ENCODE measurements at regions not wholly inside any gene's neighbourhood (a gene's known extent, or its start where the extent isn't known, plus 50 kb on each side); places are given as distances from the start of the nearest gene placed in this dataset.

DNA sequence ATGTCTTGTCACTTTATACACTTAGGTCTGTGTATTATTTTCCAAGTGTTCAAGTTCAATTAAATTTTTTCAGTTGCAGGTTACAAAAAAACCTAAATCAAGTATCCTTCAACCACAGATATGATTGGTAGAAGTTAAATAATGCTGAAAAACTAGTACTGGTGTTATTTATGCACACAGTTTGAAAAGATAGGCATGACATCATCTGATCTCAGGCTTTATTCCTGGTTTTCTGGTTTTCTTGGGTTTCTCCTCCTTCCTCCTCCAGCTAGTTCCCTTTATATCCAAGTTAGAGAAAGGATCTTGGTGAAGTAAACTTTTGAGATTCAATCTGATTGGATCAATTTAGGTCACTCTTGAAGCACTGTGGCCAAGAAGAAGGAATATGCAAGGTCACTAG is 1201.1 kb upstream of the B3GALT2 start:
- Histone ChIP-seq H3K4me2 (ENCODE audit: insufficient read depth, low read length) (no peak overlapping the region), H3K4me1 (ENCODE audit: insufficient read depth, low read length) (no peaks in the 10 kb centered on the region), H3K4me3 (ENCODE audit: insufficient read depth, low read length) (no peak overlapping the region), H3K79me2 (ENCODE audit: insufficient read depth, low read length) (no peaks in the 10 kb centered on the region), H3K36me3 (ENCODE audit: insufficient read depth, low read length) (no peaks in the 10 kb centered on the region), H3K9me3 (ENCODE audit: low read depth, low read length) (peaks cover 3% of the 10 kb centered on the region), H4K20me1 (ENCODE audit: insufficient read depth, low read length) (no peaks in the 10 kb centered on the region), H2AFZ (ENCODE audit: low read length) (no peak overlapping the region), H3K27me3 (ENCODE audit: insufficient read depth, low read length) (no peaks in the 10 kb centered on the region), H3K27ac (ENCODE audit: low read depth, low read length) (no peak overlapping the region)
- TF ChIP-seq, protein P1, sequence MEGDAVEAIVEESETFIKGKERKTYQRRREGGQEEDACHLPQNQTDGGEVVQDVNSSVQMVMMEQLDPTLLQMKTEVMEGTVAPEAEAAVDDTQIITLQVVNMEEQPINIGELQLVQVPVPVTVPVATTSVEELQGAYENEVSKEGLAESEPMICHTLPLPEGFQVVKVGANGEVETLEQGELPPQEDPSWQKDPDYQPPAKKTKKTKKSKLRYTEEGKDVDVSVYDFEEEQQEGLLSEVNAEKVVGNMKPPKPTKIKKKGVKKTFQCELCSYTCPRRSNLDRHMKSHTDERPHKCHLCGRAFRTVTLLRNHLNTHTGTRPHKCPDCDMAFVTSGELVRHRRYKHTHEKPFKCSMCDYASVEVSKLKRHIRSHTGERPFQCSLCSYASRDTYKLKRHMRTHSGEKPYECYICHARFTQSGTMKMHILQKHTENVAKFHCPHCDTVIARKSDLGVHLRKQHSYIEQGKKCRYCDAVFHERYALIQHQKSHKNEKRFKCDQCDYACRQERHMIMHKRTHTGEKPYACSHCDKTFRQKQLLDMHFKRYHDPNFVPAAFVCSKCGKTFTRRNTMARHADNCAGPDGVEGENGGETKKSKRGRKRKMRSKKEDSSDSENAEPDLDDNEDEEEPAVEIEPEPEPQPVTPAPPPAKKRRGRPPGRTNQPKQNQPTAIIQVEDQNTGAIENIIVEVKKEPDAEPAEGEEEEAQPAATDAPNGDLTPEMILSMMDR (IDR thresholded peaks at IDR 0.05; ENCODE audit: extremely low read depth, low read depth, low read length): no peak
- DNase-seq (ENCODE audit: insufficient read length, low spot score, missing footprints): no peak

DNA sequence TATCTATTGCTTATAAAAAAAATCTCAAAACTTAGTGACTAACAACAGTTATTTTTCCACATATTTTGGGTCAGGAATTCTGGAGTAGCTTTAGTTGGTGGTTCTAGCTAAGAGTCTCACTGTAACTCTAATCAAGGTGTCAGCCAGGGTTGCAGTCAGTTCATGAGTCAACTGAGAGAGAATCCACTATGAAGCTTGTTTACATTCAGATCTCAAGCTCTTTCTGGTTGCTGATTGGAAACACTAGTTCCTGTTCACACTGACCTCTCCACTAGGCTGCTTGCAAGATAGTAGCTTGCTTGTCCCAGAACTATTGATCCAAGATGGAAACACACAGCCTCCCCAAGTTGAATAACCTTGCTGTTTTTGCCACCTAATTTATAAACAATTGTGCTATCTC is 1192.1 kb upstream of the B3GALT2 start:
- no peaks in the 10 kb centered on the region for H3K79me2 ChIP-seq (ENCODE audit: insufficient read depth, low read length)
- H4K20me1 ChIP-seq (ENCODE audit: insufficient read depth, low read length): no peaks in the 10 kb centered on the region
- TF ChIP-seq, protein P1 (IDR thresholded peaks at IDR 0.05; ENCODE audit: extremely low read depth, low read depth, low read length): no peak
- H3K27ac ChIP-seq (ENCODE audit: low read depth, low read length): no peak overlapping the region
- H3K4me2 ChIP-seq (ENCODE audit: insufficient read depth, low read length): no peak overlapping the region
- H3K4me1 ChIP-seq (ENCODE audit: insufficient read depth, low read length): no peaks in the 10 kb centered on the region
- no peaks in the 10 kb centered on the region for H3K27me3 ChIP-seq (ENCODE audit: insufficient read depth, low read length)
- no peak overlapping the region for H2AFZ ChIP-seq (ENCODE audit: low read length)
- no peak overlapping the region for H3K4me3 ChIP-seq (ENCODE audit: insufficient read depth, low read length)
- H3K36me3 ChIP-seq (ENCODE audit: insufficient read depth, low read length): no peaks in the 10 kb centered on the region
- DNase-seq (ENCODE audit: insufficient read length, low spot score, missing footprints): no peak
- no peaks in the 10 kb centered on the region for H3K9me3 ChIP-seq (ENCODE audit: low read depth, low read length)

DNA sequence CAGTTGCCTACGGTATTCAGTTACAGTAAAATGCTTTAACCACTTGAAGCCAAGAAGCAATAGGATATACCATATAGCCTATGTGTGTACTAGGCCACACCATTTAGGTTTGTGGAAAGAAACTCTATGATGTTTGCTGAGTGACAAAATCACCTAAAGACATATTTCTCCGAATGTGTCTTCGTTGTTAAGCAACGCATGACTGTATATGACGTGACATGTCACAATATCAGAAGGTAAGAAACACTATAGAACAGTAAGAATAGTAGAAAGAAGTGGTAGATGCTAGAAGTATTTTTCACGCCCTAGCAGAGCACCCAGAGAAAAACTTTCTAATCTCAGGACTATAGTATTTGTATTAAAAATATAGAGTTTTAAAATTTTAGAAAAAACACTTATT is 1188.2 kb upstream of the B3GALT2 start:
- Histone ChIP-seq H3K9me3 (ENCODE audit: low read depth, low read length) (no peaks in the 10 kb centered on the region), H3K27ac (ENCODE audit: low read depth, low read length) (no peak overlapping the region), H2AFZ (ENCODE audit: low read length) (no peak overlapping the region), H3K79me2 (ENCODE audit: insufficient read depth, low read length) (no peaks in the 10 kb centered on the region), H4K20me1 (ENCODE audit: insufficient read depth, low read length) (no peaks in the 10 kb centered on the region), H3K36me3 (ENCODE audit: insufficient read depth, low read length) (no peaks in the 10 kb centered on the region), H3K4me2 (ENCODE audit: insufficient read depth, low read length) (no peak overlapping the region), H3K4me3 (ENCODE audit: insufficient read depth, low read length) (no peak overlapping the region), H3K4me1 (ENCODE audit: insufficient read depth, low read length) (no peaks in the 10 kb centered on the region), H3K27me3 (ENCODE audit: insufficient read depth, low read length) (no peaks in the 10 kb centered on the region)
- no peak for DNase-seq (ENCODE audit: insufficient read length, low spot score, missing footprints)
- TF ChIP-seq, protein P1 (IDR thresholded peaks at IDR 0.05; ENCODE audit: extremely low read depth, low read depth, low read length): no peak

DNA sequence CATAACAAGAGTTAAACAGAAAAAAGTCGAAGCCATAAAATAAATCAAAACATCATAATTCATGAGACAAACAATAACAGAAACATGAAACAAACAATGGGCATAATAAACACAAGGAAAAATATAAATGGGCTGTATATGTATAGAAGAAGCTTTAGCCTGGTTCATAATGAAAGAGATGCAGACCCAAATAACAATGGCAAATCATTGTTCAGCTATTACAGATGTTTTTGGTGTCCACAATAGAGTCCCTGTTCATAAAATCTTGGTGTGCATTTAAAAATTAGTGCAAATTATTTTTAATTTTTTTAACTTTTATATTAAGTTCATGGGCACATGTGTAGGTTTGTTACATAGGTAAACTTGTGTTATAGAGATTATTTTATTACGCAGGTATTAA is 1185.9 kb upstream of the B3GALT2 start:
- no peaks in the 10 kb centered on the region for H4K20me1 ChIP-seq (ENCODE audit: insufficient read depth, low read length)
- DNase-seq (ENCODE audit: insufficient read length, low spot score, missing footprints): no peak
- H3K4me2 ChIP-seq (ENCODE audit: insufficient read depth, low read length): no peak overlapping the region
- no peak overlapping the region for H3K4me3 ChIP-seq (ENCODE audit: insufficient read depth, low read length)
- no peak overlapping the region for H2AFZ ChIP-seq (ENCODE audit: low read length)
- H3K27me3 ChIP-seq (ENCODE audit: insufficient read depth, low read length): no peaks in the 10 kb centered on the region
- no peaks in the 10 kb centered on the region for H3K9me3 ChIP-seq (ENCODE audit: low read depth, low read length)
- no peaks in the 10 kb centered on the region for H3K36me3 ChIP-seq (ENCODE audit: insufficient read depth, low read length)
- TF ChIP-seq, protein P1 (IDR thresholded peaks at IDR 0.05; ENCODE audit: extremely low read depth, low read depth, low read length): no peak
- no peak overlapping the region for H3K27ac ChIP-seq (ENCODE audit: low read depth, low read length)
- H3K79me2 ChIP-seq (ENCODE audit: insufficient read depth, low read length): no peaks in the 10 kb centered on the region
- H3K4me1 ChIP-seq (ENCODE audit: insufficient read depth, low read length): no peaks in the 10 kb centered on the region

Measured in osteoblast (primary cell).